PC-3 (cell line): ENCODE measurements at regions not wholly inside any gene's neighbourhood (a gene's known extent, or its start where the extent isn't known, plus 50 kb on each side); places are given as distances from the start of the nearest gene placed in this dataset.

Experiments used
- EZH2 ChIP-seq: fragments of 300-600 bp; sonication (generic); IDR thresholded peaks from one replicate; pipeline ENCODE4 v1.6.1; 2017; ENCODE audit warnings: antibody characterized with exemption, mild to moderate bottlenecking, low read length; ENCODE audit not compliant: unreplicated experiment
- TF ChIP-seq, protein P1 (sequence below): fragments of 300-600 bp; sonication (generic); conservative IDR thresholded peaks from 2 replicates; pipeline ENCODE4 v1.5.1; 2017; ENCODE audit warnings: antibody characterized with exemption, low read depth, mild to moderate bottlenecking, low read length

DNA sequence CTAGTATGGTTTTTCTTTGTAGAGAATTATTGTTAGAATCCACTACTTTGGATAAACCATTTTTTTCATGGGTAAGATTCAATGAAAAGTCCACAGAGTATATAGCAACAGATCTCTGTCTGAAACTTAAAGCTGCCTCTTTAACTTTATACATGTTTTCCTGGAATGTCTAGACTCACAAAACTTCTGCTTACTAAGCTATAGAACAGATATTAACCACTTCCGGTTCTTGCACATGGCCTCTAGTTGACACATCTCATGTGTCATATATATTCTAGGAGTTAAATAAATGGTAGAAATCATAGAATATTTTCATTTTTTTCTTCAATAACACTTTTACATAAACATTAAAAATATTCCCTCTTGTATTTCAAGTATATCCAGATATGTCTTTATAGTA lies 1693.9 kb downstream of the SI start:
- no peak for TF ChIP-seq EZH2
- TF ChIP-seq, protein P1, sequence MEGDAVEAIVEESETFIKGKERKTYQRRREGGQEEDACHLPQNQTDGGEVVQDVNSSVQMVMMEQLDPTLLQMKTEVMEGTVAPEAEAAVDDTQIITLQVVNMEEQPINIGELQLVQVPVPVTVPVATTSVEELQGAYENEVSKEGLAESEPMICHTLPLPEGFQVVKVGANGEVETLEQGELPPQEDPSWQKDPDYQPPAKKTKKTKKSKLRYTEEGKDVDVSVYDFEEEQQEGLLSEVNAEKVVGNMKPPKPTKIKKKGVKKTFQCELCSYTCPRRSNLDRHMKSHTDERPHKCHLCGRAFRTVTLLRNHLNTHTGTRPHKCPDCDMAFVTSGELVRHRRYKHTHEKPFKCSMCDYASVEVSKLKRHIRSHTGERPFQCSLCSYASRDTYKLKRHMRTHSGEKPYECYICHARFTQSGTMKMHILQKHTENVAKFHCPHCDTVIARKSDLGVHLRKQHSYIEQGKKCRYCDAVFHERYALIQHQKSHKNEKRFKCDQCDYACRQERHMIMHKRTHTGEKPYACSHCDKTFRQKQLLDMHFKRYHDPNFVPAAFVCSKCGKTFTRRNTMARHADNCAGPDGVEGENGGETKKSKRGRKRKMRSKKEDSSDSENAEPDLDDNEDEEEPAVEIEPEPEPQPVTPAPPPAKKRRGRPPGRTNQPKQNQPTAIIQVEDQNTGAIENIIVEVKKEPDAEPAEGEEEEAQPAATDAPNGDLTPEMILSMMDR: no peak
